ENCODE measurements at regions not wholly inside any gene's neighbourhood (a gene's known extent, or its start where the extent isn't known, plus 50 kb on each side); places are given as distances from the start of the nearest gene placed in this dataset.

- TF ChIP-seq CTCF (optimal IDR thresholded peaks at IDR 0.05 in 1 of 3, IDR thresholded peaks at IDR 0.05 in 1 of 3, conservative IDR thresholded peaks at IDR 0.05 in 1 of 3; ENCODE audit: extremely low read depth in 1 of 3, insufficient read depth in 2 of 3, low read length in 3 of 3) (no peak), EZH2 (IDR thresholded peaks at IDR 0.05; ENCODE audit: low read length) (no peak)
Observed at GRCh38 chr14:76298896-76299295, 77.0 kb upstream of the ESRRB start.

Data from keratinocyte (primary cell).